Endometrium (tissue), 2 donors: ENCODE measurements at regions not wholly inside any gene's neighbourhood (a gene's known extent, or its start where the extent isn't known, plus 50 kb on each side); places are given as distances from the start of the nearest gene placed in this dataset.

Experiments
- FAIRE-seq: peaks from 2 replicates; lab custom pipeline; 2012; peaks lifted over from hg19 to GRCh38; lab: Jason Lieb, UNC
- donor health status: control.
- donor health status: control.

GRCh38 chr12:30827101-30828066 is 72.6 kb upstream of the CAPRIN2 start:
- FAIRE-seq: no peak

GRCh38 chr12:30826276-30826675 is 71.5 kb upstream of the CAPRIN2 start:
- FAIRE-seq: no peak

GRCh38 chr12:30825341-30825740 is 70.6 kb upstream of the CAPRIN2 start:
- FAIRE-seq: no peak

- FAIRE-seq: no peak
These were observed 69.6 kb upstream of the CAPRIN2 start for GRCh38 chr12:30824311-30824710.

- no peak for FAIRE-seq
These were observed 69.0 kb upstream of the CAPRIN2 start for GRCh38 chr12:30823764-30824163.

GRCh38 chr12:30823156-30823699 is 68.5 kb upstream of the CAPRIN2 start:
- no peak for FAIRE-seq

- FAIRE-seq: no peak
These were observed 67.8 kb upstream of the CAPRIN2 start for GRCh38 chr12:30822385-30823155.

GRCh38 chr12:30820406-30820946 is 65.7 kb upstream of the CAPRIN2 start:
- FAIRE-seq: no peak

- FAIRE-seq: no peak
These were observed 63.8 kb upstream of the CAPRIN2 start for GRCh38 chr12:30818562-30818961.

GRCh38 chr12:30816742-30817465 is 62.2 kb upstream of the CAPRIN2 start:
- FAIRE-seq: no peak

- FAIRE-seq: no peak
These were observed 59.5 kb upstream of the CAPRIN2 start for GRCh38 chr12:30814295-30814655.

GRCh38 chr12:30813525-30814294 is 59.0 kb upstream of the CAPRIN2 start:
- no peak for FAIRE-seq

GRCh38 chr12:30811966-30812365 is 57.2 kb upstream of the CAPRIN2 start:
- no peak for FAIRE-seq

GRCh38 chr12:30810918-30811317 is 56.2 kb upstream of the CAPRIN2 start:
- peak; percentile 75 for FAIRE-seq

GRCh38 chr12:30807695-30808034 is 52.9 kb upstream of the CAPRIN2 start:
- no peak for FAIRE-seq

- FAIRE-seq: no peak
These were observed 52.4 kb upstream of the CAPRIN2 start for GRCh38 chr12:30806989-30807694.

GRCh38 chr12:30805959-30806358 is 51.2 kb upstream of the CAPRIN2 start:
- FAIRE-seq: no peak
